ENCODE measurements at regions not wholly inside any gene's neighbourhood (a gene's known extent, or its start where the extent isn't known, plus 50 kb on each side); places are given as distances from the start of the nearest gene placed in this dataset.

DNA sequence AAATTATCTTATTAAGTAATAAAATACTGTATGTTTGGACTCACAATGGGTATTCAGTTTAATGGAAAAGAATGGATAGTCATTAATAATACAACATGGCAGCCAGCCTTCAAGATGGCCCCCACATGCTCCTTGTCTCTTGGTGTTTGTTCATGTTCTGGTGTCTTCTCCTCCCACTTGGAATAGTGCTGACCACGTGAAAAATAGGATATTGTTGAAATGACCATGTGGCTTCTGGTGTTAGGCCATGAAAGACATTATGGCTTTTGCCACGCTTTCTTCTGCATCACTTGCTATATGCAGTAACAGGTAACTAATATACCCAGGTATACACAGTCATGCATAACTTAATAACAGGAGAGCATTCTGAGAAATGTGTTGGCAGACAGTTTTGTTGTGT, 341.0 kb downstream of the KCNJ2 start:
- Histone ChIP-seq H3K27me3 (ENCODE audit: control insufficient read depth, extremely low read depth, insufficient read depth, low read length) (no peaks in the 10 kb centered on the region), H3K9me3 (ENCODE audit: control insufficient read depth, low read depth, low read length) (no peaks in the 10 kb centered on the region), H3K4me3 (ENCODE audit: control insufficient read depth in 2 of 3, extremely low read depth in 1 of 3, insufficient read depth in 2 of 3, low read depth in 1 of 3, low read length in 3 of 3) (no peak overlapping the region), H3K36me3 (ENCODE audit: control insufficient read depth in 2 of 2, extremely low read depth in 1 of 2, insufficient read depth in 2 of 2, low read length in 2 of 2) (no peaks in the 10 kb centered on the region), H3K79me2 (ENCODE audit: control insufficient read depth, insufficient read depth, low read length) (no peaks in the 10 kb centered on the region), H3K9ac (ENCODE audit: control insufficient read depth, extremely low read depth, insufficient read depth, low read length) (no peak overlapping the region), H3K27ac (ENCODE audit: control insufficient read depth, insufficient read depth, low read length) (no peak overlapping the region), H2AFZ (ENCODE audit: control insufficient read depth, low read length) (no peak overlapping the region), H4K20me1 (ENCODE audit: control insufficient read depth, extremely low read depth, insufficient read depth, low read length) (no peaks in the 10 kb centered on the region), H3K4me1 (ENCODE audit: control insufficient read depth, extremely low read depth, insufficient read depth, low read length) (no peaks in the 10 kb centered on the region), H3K4me2 (ENCODE audit: control insufficient read depth, extremely low read depth, insufficient read depth, low read depth, low read length) (no peak overlapping the region), H3K9me1 (ENCODE audit: control insufficient read depth, extremely low read depth, insufficient read depth, low read length) (no peaks in the 10 kb centered on the region)
- no peak for DNase-seq (ENCODE audit: low read depth, low spot score)
- dilution Hi-C loops (cut with MboI; ENCODE audit: extremely low pct_ligation_motif_present, low sequenced_read_pairs), result no loop called here
- TF ChIP-seq, protein P1, sequence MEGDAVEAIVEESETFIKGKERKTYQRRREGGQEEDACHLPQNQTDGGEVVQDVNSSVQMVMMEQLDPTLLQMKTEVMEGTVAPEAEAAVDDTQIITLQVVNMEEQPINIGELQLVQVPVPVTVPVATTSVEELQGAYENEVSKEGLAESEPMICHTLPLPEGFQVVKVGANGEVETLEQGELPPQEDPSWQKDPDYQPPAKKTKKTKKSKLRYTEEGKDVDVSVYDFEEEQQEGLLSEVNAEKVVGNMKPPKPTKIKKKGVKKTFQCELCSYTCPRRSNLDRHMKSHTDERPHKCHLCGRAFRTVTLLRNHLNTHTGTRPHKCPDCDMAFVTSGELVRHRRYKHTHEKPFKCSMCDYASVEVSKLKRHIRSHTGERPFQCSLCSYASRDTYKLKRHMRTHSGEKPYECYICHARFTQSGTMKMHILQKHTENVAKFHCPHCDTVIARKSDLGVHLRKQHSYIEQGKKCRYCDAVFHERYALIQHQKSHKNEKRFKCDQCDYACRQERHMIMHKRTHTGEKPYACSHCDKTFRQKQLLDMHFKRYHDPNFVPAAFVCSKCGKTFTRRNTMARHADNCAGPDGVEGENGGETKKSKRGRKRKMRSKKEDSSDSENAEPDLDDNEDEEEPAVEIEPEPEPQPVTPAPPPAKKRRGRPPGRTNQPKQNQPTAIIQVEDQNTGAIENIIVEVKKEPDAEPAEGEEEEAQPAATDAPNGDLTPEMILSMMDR (optimal IDR thresholded peaks at IDR 0.05 in 1 of 3, IDR thresholded peaks at IDR 0.05 in 1 of 3, conservative IDR thresholded peaks at IDR 0.05 in 1 of 3; ENCODE audit: extremely low read depth in 1 of 3, insufficient read depth in 2 of 3, low read length in 3 of 3), result no peak
- TF ChIP-seq EZH2 (IDR thresholded peaks at IDR 0.05; ENCODE audit: low read length), result no peak
- FAIRE-seq, result no peak

DNA sequence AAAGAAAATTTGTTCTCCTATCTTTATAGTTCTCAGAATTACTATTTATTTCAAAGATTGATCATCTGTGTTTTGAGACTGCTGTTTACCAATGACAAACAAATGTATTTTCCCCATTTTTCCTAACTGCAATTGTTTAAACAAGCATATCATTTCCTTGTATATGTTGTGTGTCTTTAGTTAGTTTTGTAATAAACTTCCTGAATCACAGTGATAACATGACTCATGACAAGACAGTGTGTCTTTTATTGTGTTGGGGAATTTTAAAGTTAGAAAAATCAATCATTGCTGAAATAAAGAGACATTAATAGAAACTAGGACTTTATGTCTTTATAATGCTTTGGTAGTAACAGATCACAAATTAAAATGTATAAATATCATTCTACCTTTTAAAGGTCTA, 348.5 kb downstream of the KCNJ2 start:
- H3K27me3 ChIP-seq (ENCODE audit: control insufficient read depth, extremely low read depth, insufficient read depth, low read length), result no peaks in the 10 kb centered on the region
- no peaks in the 10 kb centered on the region for H4K20me1 ChIP-seq (ENCODE audit: control insufficient read depth, extremely low read depth, insufficient read depth, low read length)
- H3K9me1 ChIP-seq (ENCODE audit: control insufficient read depth, extremely low read depth, insufficient read depth, low read length), result no peaks in the 10 kb centered on the region
- dilution Hi-C loops (cut with MboI; ENCODE audit: extremely low pct_ligation_motif_present, low sequenced_read_pairs), result no loop called here
- FAIRE-seq (no peak), DNase-seq (ENCODE audit: low read depth, low spot score) (no peak)
- no peak overlapping the region for H3K4me2 ChIP-seq (ENCODE audit: control insufficient read depth, extremely low read depth, insufficient read depth, low read depth, low read length)
- no peak overlapping the region for H3K4me3 ChIP-seq (ENCODE audit: control insufficient read depth in 2 of 3, extremely low read depth in 1 of 3, insufficient read depth in 2 of 3, low read depth in 1 of 3, low read length in 3 of 3)
- H3K79me2 ChIP-seq (ENCODE audit: control insufficient read depth, insufficient read depth, low read length), result no peaks in the 10 kb centered on the region
- no peaks in the 10 kb centered on the region for H3K9me3 ChIP-seq (ENCODE audit: control insufficient read depth, low read depth, low read length)
- H3K27ac ChIP-seq (ENCODE audit: control insufficient read depth, insufficient read depth, low read length), result no peak overlapping the region
- H3K36me3 ChIP-seq (ENCODE audit: control insufficient read depth in 2 of 2, extremely low read depth in 1 of 2, insufficient read depth in 2 of 2, low read length in 2 of 2), result no peaks in the 10 kb centered on the region
- H3K9ac ChIP-seq (ENCODE audit: control insufficient read depth, extremely low read depth, insufficient read depth, low read length), result no peak overlapping the region
- H2AFZ ChIP-seq (ENCODE audit: control insufficient read depth, low read length), result no peak overlapping the region
- TF ChIP-seq, protein P1 (optimal IDR thresholded peaks at IDR 0.05 in 1 of 3, IDR thresholded peaks at IDR 0.05 in 1 of 3, conservative IDR thresholded peaks at IDR 0.05 in 1 of 3; ENCODE audit: extremely low read depth in 1 of 3, insufficient read depth in 2 of 3, low read length in 3 of 3), result no peak
- no peak for TF ChIP-seq EZH2 (IDR thresholded peaks at IDR 0.05; ENCODE audit: low read length)
- no peaks in the 10 kb centered on the region for H3K4me1 ChIP-seq (ENCODE audit: control insufficient read depth, extremely low read depth, insufficient read depth, low read length)

All from keratinocyte (primary cell).